Bronchial epithelial cell (primary cell): ENCODE measurements at regions not wholly inside any gene's neighbourhood (a gene's known extent, or its start where the extent isn't known, plus 50 kb on each side); places are given as distances from the start of the nearest gene placed in this dataset.

Experiments used
- DNase-seq: peaks from one replicate; pipeline ENCODE4 v3.0.0-alpha.2; 2010; ENCODE audit warnings: low read depth
- FAIRE-seq: peaks from 2 replicates; lab custom pipeline; 2011; peaks lifted over from hg19 to GRCh38; lab: Jason Lieb, UNC
- H3K27me3 ChIP-seq: 2 replicates; pipeline ENCODE4 v1.5.1; 2011; ENCODE audit warnings: low read length; ENCODE audit not compliant: control insufficient read depth, insufficient read depth
- H3K36me3 ChIP-seq: 2 replicates; pipeline ENCODE4 v1.5.1; 2011; ENCODE audit warnings: low read length; ENCODE audit not compliant: control insufficient read depth, insufficient read depth
- H3K4me3 ChIP-seq: 2 replicates; pipeline ENCODE4 v1.5.1; 2011; ENCODE audit warnings: mild to moderate bottlenecking, low read depth, low read length, control low read depth
- TF ChIP-seq, protein P1 (sequence below): IDR thresholded peaks from 2 replicates; pipeline ENCODE4 v1.5.1; 2011; ENCODE audit warnings: mild to moderate bottlenecking, moderate library complexity, low read length, control low read depth, inconsistent platforms; ENCODE audit not compliant: insufficient read depth, severe bottlenecking

DNA sequence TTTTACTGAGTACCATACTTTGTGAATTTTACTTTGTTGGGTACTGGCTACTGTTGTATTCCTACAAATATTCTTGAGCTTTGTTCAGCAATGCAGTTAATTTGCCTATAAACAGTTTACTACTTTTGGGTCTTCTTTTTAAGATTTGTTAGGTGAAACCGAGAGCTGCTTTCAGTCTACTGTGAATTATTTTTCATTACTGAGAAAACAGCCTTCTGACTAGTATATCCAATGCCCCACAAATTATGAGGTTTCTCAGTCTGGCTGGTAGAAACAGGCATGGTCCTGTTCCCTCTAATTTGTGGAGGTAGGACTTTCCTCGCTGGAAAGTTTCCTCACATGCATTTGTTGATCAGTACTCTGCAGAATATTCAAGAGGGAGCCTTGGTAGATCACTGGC lies 392.0 kb downstream of the ZSWIM6 start:
- TF ChIP-seq, protein P1, sequence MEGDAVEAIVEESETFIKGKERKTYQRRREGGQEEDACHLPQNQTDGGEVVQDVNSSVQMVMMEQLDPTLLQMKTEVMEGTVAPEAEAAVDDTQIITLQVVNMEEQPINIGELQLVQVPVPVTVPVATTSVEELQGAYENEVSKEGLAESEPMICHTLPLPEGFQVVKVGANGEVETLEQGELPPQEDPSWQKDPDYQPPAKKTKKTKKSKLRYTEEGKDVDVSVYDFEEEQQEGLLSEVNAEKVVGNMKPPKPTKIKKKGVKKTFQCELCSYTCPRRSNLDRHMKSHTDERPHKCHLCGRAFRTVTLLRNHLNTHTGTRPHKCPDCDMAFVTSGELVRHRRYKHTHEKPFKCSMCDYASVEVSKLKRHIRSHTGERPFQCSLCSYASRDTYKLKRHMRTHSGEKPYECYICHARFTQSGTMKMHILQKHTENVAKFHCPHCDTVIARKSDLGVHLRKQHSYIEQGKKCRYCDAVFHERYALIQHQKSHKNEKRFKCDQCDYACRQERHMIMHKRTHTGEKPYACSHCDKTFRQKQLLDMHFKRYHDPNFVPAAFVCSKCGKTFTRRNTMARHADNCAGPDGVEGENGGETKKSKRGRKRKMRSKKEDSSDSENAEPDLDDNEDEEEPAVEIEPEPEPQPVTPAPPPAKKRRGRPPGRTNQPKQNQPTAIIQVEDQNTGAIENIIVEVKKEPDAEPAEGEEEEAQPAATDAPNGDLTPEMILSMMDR = no peak
- DNase-seq = no peak
- no peak for FAIRE-seq
- Histone ChIP-seq H3K4me3 (no peak overlapping the region), H3K27me3 (peaks cover 3% of the 10 kb centered on the region), H3K36me3 (no peaks in the 10 kb centered on the region)

DNA sequence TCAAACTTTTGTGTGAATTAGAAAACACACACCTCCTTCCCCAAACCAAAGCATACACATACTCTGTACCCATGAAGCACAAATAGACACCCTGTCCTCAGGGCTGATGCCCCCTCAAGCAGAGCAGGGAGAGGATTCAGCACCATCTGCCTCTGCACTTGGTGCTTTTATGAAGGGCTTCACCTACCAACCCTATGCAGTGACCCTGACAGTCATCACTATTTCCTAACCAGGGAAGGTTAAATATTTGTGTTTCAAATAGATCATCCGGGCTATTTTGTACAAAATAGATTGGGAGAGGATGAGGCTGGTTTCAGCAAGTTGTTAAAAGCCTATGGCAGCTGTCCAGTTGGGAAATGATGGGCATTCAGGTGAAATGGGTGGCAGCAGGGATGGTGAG lies 396.2 kb downstream of the ZSWIM6 start:
- TF ChIP-seq, protein P1 = no peak
- H3K4me3 ChIP-seq = no peak overlapping the region
- no peak for FAIRE-seq
- no peaks in the 10 kb centered on the region for H3K36me3 ChIP-seq
- DNase-seq = no peak
- peaks cover 3% of the 10 kb centered on the region for H3K27me3 ChIP-seq

DNA sequence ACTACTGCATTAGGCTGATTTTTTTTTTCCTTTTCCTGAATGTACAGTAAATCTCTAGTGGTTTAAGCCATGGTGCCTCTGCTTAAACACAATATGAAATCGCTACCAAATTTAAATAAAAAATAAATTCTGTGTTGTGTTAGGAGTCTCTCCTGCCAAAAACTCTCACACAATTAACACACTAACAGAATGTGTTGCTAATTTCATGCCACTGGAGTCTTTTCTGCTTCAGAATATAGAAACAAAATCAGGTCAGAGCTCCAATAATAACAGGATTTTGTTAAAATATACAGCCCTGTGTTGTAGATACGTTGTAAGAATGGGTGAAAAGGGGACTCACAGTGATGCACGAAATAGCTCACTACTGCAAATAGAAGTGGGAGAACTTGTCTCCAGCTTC lies 398.8 kb downstream of the ZSWIM6 start:
- Histone ChIP-seq H3K4me3 (no peak overlapping the region), H3K27me3 (peaks cover 3% of the 10 kb centered on the region), H3K36me3 (no peaks in the 10 kb centered on the region)
- no peak for DNase-seq
- TF ChIP-seq, protein P1 = no peak
- no peak for FAIRE-seq

DNA sequence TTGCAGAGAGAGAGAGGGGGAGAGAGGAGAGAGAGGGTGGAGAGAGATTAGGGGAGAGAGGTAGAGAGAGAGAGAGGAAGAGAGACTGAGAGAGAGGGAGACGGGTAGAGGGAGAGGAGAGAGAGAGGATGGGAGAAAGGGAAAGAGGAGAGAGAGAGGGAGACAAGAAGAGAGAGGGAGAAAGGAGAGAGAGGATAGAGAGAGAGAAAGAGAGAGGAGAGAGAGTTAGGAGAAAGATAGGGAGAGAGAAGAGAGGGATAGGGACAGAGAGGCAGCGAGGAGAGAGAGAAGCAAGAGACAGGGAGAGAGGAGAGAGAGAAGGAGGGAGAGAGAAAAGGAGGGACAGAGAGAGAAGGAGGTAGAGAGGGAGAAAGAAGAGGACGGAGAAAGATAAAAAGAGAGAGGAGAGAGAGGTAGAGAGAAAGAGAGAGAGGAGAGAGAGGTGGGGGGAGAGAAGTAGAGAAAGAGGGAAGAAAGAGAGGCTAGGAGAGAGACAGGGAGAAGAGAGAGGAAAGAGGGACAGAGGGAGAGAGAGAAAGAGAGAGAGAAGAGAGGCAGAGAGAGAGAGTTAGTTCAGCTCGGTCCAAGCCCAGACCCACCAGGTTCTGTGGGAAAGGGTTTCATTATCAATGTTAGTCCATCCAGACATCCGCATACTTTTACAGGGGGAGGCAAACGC lies 399.3 kb downstream of the ZSWIM6 start:
- H3K4me3 ChIP-seq = no peak overlapping the region
- no peak for FAIRE-seq
- TF ChIP-seq, protein P1 = no peak
- no peaks in the 10 kb centered on the region for H3K36me3 ChIP-seq
- no peak for DNase-seq
- peaks cover 1% of the 10 kb centered on the region for H3K27me3 ChIP-seq

DNA sequence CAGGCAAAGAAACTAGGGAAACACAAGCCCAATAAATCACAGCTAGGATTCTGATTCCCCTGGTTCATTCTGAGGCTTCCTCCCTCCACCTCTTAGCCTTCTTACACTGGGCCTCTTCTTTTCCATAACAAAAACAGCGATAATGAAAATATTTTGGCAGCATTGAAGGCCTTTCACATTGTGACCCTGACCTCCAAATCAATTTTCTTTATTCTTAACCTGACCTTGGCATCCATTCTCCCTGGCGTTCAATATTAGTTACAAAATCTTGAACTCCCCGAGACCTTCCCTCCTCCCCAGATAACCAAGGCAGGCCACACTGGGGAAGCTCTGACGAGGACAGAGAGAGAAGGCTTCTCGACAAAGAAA lies 399.9 kb downstream of the ZSWIM6 start:
- Histone ChIP-seq H3K27me3 (peaks cover 1% of the 10 kb centered on the region), H3K4me3 (no peak overlapping the region), H3K36me3 (no peaks in the 10 kb centered on the region)
- no peak for DNase-seq
- TF ChIP-seq, protein P1 = no peak
- no peak for FAIRE-seq

DNA sequence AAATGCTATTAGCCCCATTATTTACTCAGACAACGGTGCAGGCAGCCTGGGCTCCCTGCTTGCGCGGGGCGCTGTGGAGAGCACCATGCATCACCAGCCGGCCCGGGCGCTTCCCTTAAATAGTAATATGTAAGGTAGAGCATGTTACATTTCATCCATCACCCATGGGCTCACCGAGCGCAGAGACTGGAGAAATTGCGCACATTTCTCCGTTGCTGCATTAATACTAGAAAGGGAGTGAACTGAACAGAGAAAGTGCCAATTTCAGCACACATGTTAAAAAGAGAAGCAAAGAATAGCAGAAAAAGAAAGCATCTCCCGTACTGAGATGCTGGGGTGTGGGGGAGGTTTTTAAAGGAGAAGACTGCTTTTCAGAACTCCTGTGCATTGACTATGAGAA lies 400.3 kb downstream of the ZSWIM6 start:
- H3K4me3 ChIP-seq = no peak overlapping the region
- no peaks in the 10 kb centered on the region for H3K36me3 ChIP-seq
- FAIRE-seq (no peak), DNase-seq (no peak)
- peaks cover 1% of the 10 kb centered on the region for H3K27me3 ChIP-seq
- TF ChIP-seq, protein P1 = no peak
